CD4-positive, alpha-beta memory T cell (primary cell): ENCODE measurements at regions not wholly inside any gene's neighbourhood (a gene's known extent, or its start where the extent isn't known, plus 50 kb on each side); places are given as distances from the start of the nearest gene placed in this dataset.

Source experiments
- CTCF ChIA-PET: fragments of 350-600 bp; sonication (Branson Sonifier 250); formaldehyde crosslinking; loops from one replicate; lab custom pipeline; 2021; ENCODE audit warnings: inconsistent platforms; ENCODE audit not compliant: partially characterized antibody; lab: Charles Lee
- POLR2A ChIA-PET: fragments of 350-600 bp; sonication (Branson Sonifier 250); formaldehyde crosslinking; loops from one replicate; lab custom pipeline; 2021; ENCODE audit not compliant: partially characterized antibody; lab: Charles Lee
- DNase-seq, 5 donors: peaks; one replicate each; pipeline versions ENCODE4 v3.0.0 to v3.0.0-alpha.2; 2020 to 2022; ENCODE audit warnings: mixed read lengths in 1 of 5
- H3K27ac ChIP-seq: one replicate; pipeline ENCODE4 v1.7.0; 2013; ENCODE audit warnings: low read depth, low read length
- H3K27me3 ChIP-seq: 2 replicates; pipeline ENCODE4 v1.7.0; 2013; ENCODE audit warnings: mild to moderate bottlenecking, low read length, moderate library complexity; ENCODE audit not compliant: insufficient read depth
- H3K36me3 ChIP-seq: 2 replicates; pipeline ENCODE4 v1.7.0; 2013; ENCODE audit warnings: mild to moderate bottlenecking, low read length, moderate library complexity; ENCODE audit not compliant: insufficient read depth
- H3K4me1 ChIP-seq: 2 replicates; pipeline ENCODE4 v1.7.0; 2013; ENCODE audit warnings: mild to moderate bottlenecking, low read length, moderate library complexity; ENCODE audit not compliant: insufficient read depth
- H3K4me3 ChIP-seq, 2 donors: one replicate each; pipeline ENCODE4 v1.7.0; 2013; ENCODE audit warnings: low read length in 2 of 2, mild to moderate bottlenecking in 1 of 2
- H3K9me3 ChIP-seq, 2 donors: one replicate each; pipeline ENCODE4 v1.7.0; 2013; ENCODE audit warnings: low read length in 2 of 2, control low read depth in 1 of 2; ENCODE audit not compliant: control insufficient read depth in 1 of 2
- H3K27ac Mint-ChIP-seq, 7 donors: one replicate each; pipeline ENCODE4 v1.8.0; 2020 to 2021; ENCODE audit warnings: mixed read lengths in 7 of 7, mild to moderate bottlenecking in 6 of 7, inconsistent platforms in 3 of 7, moderate library complexity in 3 of 7
- H3K27me3 Mint-ChIP-seq, 2 donors: one replicate each; pipeline ENCODE4 v1.8.0; 2020 to 2021; ENCODE audit warnings: mixed read lengths in 2 of 2
- H3K36me3 Mint-ChIP-seq, 2 donors: one replicate each; pipeline ENCODE4 v1.8.0; 2020 to 2021; ENCODE audit warnings: mixed read lengths in 2 of 2, inconsistent platforms in 1 of 2, mild to moderate bottlenecking in 1 of 2
- H3K4me1 Mint-ChIP-seq, 4 donors: one replicate each; pipeline ENCODE4 v1.8.0; 2020 to 2021; ENCODE audit warnings: mixed read lengths in 4 of 4, mild to moderate bottlenecking in 1 of 4
- H3K4me3 Mint-ChIP-seq, 8 donors: one replicate each; pipeline ENCODE4 v1.8.0; 2020 to 2021; ENCODE audit warnings: mixed read lengths in 8 of 8, mild to moderate bottlenecking in 7 of 8, moderate library complexity in 6 of 8, inconsistent platforms in 3 of 8
- H3K9me3 Mint-ChIP-seq, 8 donors: one replicate each; pipeline ENCODE4 v1.8.0; 2020 to 2021; ENCODE audit warnings: mixed read lengths in 8 of 8, mild to moderate bottlenecking in 5 of 8, inconsistent platforms in 3 of 8, moderate library complexity in 1 of 8
- intact Hi-C: fragments of 100-400 bp; cut with micrococcal nuclease; formaldehyde crosslinking; loops from one replicate; pipeline ENCODE4 v1.15.1; 2023

DNA sequence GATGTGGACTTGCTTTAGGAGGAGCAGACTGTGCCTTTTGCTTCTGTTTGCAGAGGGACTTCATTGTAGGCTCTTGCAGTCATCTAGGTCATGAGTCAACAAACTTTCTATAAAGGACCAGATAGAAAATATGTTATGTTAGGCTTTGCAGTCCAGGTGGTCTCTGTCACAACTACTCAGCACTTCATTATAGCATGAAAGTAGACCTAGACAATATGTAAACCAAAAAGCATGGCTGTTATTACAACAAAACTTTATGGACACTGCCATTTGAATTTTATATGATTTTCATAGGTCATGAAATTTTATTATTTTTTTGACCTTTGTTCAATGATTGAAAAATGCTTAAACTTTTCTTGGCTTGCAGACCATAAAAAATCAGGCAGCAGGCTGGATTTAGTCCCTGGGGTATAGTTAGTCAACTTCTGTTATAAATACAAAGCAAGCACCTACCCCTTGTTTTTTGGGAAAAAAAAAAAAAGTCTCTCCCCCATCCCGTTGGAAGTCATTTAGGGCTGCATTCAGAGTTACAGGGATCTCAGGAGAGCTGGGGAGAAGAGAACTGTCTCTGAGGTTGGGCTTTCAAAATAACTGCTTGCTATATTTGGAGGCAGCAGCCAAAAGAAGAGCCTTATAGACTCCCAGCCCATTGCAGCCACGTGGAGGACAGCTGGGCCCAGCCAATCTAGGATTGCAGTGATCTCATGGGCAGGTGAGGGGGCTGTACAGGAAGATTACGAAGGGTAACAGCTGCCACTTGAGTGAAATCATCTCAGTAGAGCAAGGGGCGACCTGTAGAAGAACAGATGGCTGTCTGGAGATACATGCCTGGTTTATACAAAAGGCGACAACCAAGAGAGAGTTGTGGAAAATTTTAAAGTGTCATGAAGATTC, 136.6 kb upstream of the TNC start:
- Histone ChIP-seq H3K4me3 (no peak overlapping the region), H3K36me3 (no peaks in the 10 kb centered on the region), H3K27me3 (no peaks in the 10 kb centered on the region), H3K4me1 (no peaks in the 10 kb centered on the region), H3K27ac (no peak overlapping the region), H3K9me3 (no peaks in the 10 kb centered on the region)
- H3K4me1 Mint-ChIP-seq = no peaks in the 10 kb centered on the region
- CTCF ChIA-PET = no interaction called here
- intact Hi-C loops = no loop called here
- POLR2A ChIA-PET = no interaction called here
- H3K36me3 Mint-ChIP-seq = no peaks in the 10 kb centered on the region
- H3K4me3 Mint-ChIP-seq = no peak overlapping the region
- DNase-seq = no peak
- peaks cover 0 to 10% (median 0%) of the 10 kb centered on the region in 8 donors for H3K9me3 Mint-ChIP-seq
- H3K27me3 Mint-ChIP-seq = peaks cover 13 to 17% of the 10 kb centered on the region in 2 donors
- H3K27ac Mint-ChIP-seq = no peak overlapping the region

DNA sequence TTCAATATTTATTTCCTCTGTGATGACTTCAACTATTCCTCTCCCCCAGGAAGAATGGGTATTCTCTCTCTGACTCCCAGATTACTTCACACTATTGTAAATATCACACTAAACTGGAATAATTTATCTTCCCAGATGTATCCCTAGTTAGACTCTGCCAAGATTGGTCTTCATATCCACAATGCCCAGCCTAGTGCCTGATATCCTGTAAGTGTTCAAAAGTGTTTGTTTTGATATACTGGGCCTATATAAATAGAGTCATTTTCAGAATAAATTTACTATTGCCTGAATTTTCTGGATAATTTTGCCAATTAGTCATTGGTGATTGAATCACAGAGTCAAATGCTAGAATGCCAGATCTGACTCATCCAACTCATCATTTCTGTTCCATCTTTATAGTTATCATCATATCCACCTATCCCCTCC, 143.7 kb upstream of the TNC start:
- Mint-ChIP-seq H3K27me3 (peaks cover 2 to 9% of the 10 kb centered on the region in 2 donors), H3K36me3 (no peaks in the 10 kb centered on the region), H3K4me1 (no peaks in the 10 kb centered on the region), H3K9me3 (peaks cover 0 to 1% (median 0%) of the 10 kb centered on the region in 8 donors), H3K4me3 (no peak overlapping the region), H3K27ac (no peak overlapping the region)
- CTCF ChIA-PET = no interaction called here
- Histone ChIP-seq H3K27me3 (no peaks in the 10 kb centered on the region), H3K4me3 (no peak overlapping the region), H3K36me3 (no peaks in the 10 kb centered on the region), H3K9me3 (no peaks in the 10 kb centered on the region), H3K4me1 (no peaks in the 10 kb centered on the region), H3K27ac (no peak overlapping the region)
- POLR2A ChIA-PET = no interaction called here
- intact Hi-C loops = no loop called here
- DNase-seq = no peak

DNA sequence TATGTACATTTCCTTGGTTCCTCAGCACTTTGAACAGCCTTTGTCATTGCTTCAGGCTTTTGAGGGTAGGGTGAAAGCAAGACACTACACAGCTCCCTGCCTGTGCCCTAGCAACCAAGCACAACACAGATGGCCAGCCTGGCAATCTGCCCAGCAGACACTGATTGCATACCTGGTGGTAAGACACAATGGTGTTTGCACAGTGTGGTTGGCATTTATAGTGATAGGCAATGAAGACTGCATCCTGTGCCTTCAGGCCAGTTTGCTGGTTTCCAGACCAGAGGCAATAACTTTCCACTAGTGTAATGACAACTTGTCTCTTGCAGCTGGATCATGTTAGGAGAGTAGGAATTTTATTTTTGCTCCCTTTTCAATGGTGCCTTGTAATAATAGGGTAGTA, 144.5 kb upstream of the TNC start:
- Mint-ChIP-seq H3K27me3 (peaks cover 2 to 7% of the 10 kb centered on the region in 2 donors), H3K4me3 (no peak overlapping the region), H3K4me1 (no peaks in the 10 kb centered on the region), H3K27ac (no peak overlapping the region), H3K36me3 (no peaks in the 10 kb centered on the region), H3K9me3 (peaks cover 0 to 1% (median 0%) of the 10 kb centered on the region in 8 donors)
- Histone ChIP-seq H3K9me3 (no peaks in the 10 kb centered on the region), H3K27ac (no peak overlapping the region), H3K27me3 (no peaks in the 10 kb centered on the region), H3K4me1 (no peaks in the 10 kb centered on the region), H3K4me3 (no peak overlapping the region), H3K36me3 (no peaks in the 10 kb centered on the region)
- no peak for DNase-seq
- ChIA-PET POLR2A (no interaction called here), CTCF (no interaction called here)
- intact Hi-C loops = no loop called here

DNA sequence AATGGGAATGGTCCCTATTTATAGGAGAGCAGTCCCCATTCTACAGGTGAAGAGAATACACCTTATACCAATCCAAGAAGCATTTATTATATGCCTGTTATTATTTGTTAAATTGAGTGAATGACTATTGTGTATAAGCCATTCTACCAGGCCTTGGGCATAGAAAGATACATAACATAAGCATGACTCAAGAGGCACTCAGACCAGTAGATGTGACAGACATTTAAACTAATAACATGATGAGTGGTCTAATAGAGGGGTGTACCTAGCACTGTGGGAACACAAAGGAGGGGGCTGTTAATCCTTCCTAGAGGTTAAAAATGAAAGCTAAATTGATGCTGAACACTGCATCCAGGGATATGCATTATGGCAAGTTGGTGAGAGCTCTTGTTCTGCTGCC, 145.0 kb upstream of the TNC start:
- Mint-ChIP-seq H3K4me1 (no peaks in the 10 kb centered on the region), H3K27ac (no peak overlapping the region), H3K27me3 (peaks cover 2 to 7% of the 10 kb centered on the region in 2 donors), H3K36me3 (no peaks in the 10 kb centered on the region), H3K4me3 (no peak overlapping the region), H3K9me3 (peaks cover 0 to 1% (median 0%) of the 10 kb centered on the region in 8 donors)
- POLR2A ChIA-PET = no interaction called here
- Histone ChIP-seq H3K27me3 (no peaks in the 10 kb centered on the region), H3K4me3 (no peak overlapping the region), H3K9me3 (no peaks in the 10 kb centered on the region), H3K36me3 (no peaks in the 10 kb centered on the region), H3K4me1 (no peaks in the 10 kb centered on the region), H3K27ac (no peak overlapping the region)
- intact Hi-C loops = no loop called here
- no peak for DNase-seq
- CTCF ChIA-PET = no interaction called here

DNA sequence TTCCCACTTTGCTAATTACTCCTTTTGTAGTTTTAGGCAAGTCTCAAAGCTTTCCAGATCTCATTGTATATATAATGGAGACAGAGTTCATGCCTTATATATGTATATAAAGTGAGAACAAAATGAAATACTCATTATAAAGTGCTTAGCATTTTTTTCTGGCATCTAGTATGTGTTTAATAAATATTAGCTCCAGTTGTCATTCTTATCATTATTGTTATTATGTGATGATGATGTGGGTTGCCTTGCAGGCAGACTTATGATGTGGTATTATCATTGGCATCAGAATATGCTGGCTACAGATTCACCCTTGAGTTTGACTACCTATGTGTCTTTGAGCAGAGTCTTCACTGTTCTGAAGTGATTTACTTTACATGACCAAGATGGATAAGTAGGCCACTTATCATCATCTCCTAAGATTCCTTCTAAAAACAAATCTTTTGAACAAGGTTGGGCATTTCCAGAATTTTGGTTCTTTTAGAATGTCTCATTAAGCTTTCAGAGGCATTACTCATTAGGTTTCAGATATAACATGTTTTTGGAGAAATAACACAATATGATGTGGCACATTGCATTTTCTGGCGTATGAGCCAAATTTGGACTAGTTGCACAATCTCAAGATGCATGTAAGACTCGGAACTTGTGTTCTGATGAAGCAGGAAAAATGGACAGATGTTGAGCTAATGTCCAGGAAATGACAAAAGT, 145.6 kb upstream of the TNC start:
- H3K27me3 Mint-ChIP-seq = peaks cover 2 to 7% of the 10 kb centered on the region in 2 donors
- Histone ChIP-seq H3K9me3 (no peaks in the 10 kb centered on the region), H3K4me1 (no peaks in the 10 kb centered on the region), H3K27ac (no peak overlapping the region), H3K4me3 (no peak overlapping the region), H3K36me3 (no peaks in the 10 kb centered on the region), H3K27me3 (no peaks in the 10 kb centered on the region)
- no peaks in the 10 kb centered on the region for H3K4me1 Mint-ChIP-seq
- no peak overlapping the region for H3K4me3 Mint-ChIP-seq
- CTCF ChIA-PET = no interaction called here
- H3K27ac Mint-ChIP-seq = peak overlapping the region in 1 of 7 donors; percentile 16
- no peak for DNase-seq
- no peaks in the 10 kb centered on the region for H3K36me3 Mint-ChIP-seq
- POLR2A ChIA-PET = no interaction called here
- H3K9me3 Mint-ChIP-seq = peaks cover 0 to 1% (median 0%) of the 10 kb centered on the region in 8 donors
- intact Hi-C loops = no loop called here

DNA sequence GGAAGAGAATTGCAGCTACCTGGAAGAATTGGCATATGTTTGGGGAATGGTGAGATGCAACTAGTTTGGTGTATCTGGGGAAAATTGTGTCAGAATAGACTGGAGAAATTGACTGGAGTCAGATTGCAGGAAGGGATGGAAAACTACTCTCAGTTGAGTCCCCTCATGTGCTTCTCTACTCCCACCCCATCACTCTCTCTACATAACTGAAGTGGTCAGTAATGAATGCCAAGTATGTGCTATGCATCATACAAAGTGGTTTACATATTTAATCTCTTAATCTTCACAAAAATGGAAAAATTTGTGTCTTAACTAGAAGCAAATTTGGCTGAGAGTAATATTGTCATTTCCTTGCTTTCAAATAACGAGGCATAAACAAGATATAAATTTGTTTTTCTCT, 146.4 kb upstream of the TNC start:
- intact Hi-C loops = no loop called here
- H3K36me3 Mint-ChIP-seq = no peaks in the 10 kb centered on the region
- Histone ChIP-seq H3K9me3 (no peaks in the 10 kb centered on the region), H3K36me3 (no peaks in the 10 kb centered on the region), H3K4me1 (no peaks in the 10 kb centered on the region), H3K27me3 (no peaks in the 10 kb centered on the region), H3K27ac (no peak overlapping the region), H3K4me3 (no peak overlapping the region)
- no peaks in the 10 kb centered on the region for H3K4me1 Mint-ChIP-seq
- no peak overlapping the region for H3K4me3 Mint-ChIP-seq
- no peak overlapping the region for H3K27ac Mint-ChIP-seq
- CTCF ChIA-PET = no interaction called here
- no peak for DNase-seq
- H3K9me3 Mint-ChIP-seq = peaks cover 0 to 1% (median 0%) of the 10 kb centered on the region in 8 donors
- peaks cover 2 to 7% of the 10 kb centered on the region in 2 donors for H3K27me3 Mint-ChIP-seq
- POLR2A ChIA-PET = no interaction called here

DNA sequence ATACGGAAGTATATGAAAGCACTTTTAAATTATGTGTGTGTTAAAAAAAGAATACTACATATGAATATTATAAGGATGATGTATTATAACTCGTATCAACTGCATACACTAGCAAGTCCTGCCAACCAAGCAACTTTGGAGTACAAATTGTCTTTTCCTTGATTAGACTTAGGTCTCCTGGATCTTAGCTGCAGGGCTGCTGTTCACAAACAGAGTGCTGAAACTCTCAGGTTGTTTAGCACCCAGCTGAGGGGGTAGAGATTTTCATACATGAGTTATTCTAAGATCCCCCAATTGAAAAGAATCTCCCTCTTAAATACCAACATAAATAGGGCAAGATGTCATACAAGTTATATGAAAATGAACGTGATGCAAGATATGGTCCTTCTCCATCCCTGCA, 149.8 kb upstream of the TNC start:
- POLR2A ChIA-PET = no interaction called here
- CTCF ChIA-PET = no interaction called here

More for the DNA sequence above, 149.8 kb upstream of the TNC start:
- Histone ChIP-seq H3K27me3 (no peaks in the 10 kb centered on the region), H3K4me1 (no peaks in the 10 kb centered on the region), H3K27ac (no peak overlapping the region), H3K9me3 (no peaks in the 10 kb centered on the region), H3K4me3 (no peak overlapping the region), H3K36me3 (no peaks in the 10 kb centered on the region)
- peaks cover 0 to 1% (median 0%) of the 10 kb centered on the region in 8 donors for H3K9me3 Mint-ChIP-seq
- no peak overlapping the region for H3K27ac Mint-ChIP-seq
- H3K4me3 Mint-ChIP-seq = no peak overlapping the region
- no peaks in the 10 kb centered on the region for H3K36me3 Mint-ChIP-seq
- H3K4me1 Mint-ChIP-seq = no peaks in the 10 kb centered on the region
- intact Hi-C loops = no loop called here
- no peak for DNase-seq
- peaks cover 2 to 4% of the 10 kb centered on the region in 2 donors for H3K27me3 Mint-ChIP-seq
